Left ventricle myocardium inferior (tissue), 1 donor: ENCODE measurements at regions not wholly inside any gene's neighbourhood (a gene's known extent, or its start where the extent isn't known, plus 50 kb on each side); places are given as distances from the start of the nearest gene placed in this dataset.

ENCODE experiments used
- DNase-seq: peaks from one replicate; pipeline ENCODE4 v3.0.0-alpha.2; 2020
- H3K27ac ChIP-seq: fragments of 200-600 bp; replicated peaks from 2 replicates; pipeline ENCODE4 v1.8.0; 2021
- H3K27me3 ChIP-seq: fragments of 200-600 bp; 2 replicates; pipeline ENCODE4 v1.8.0; 2021; ENCODE audit warnings: low read depth
- H3K36me3 ChIP-seq: fragments of 200-600 bp; 2 replicates; pipeline ENCODE4 v1.8.0; 2021
- H3K4me1 ChIP-seq: fragments of 200-600 bp; 2 replicates; pipeline ENCODE4 v1.8.0; 2021
- H3K4me3 ChIP-seq: fragments of 200-600 bp; 2 replicates; pipeline ENCODE4 v1.8.0; 2021; ENCODE audit warnings: mild to moderate bottlenecking, moderate library complexity
- H3K9me3 ChIP-seq: fragments of 200-600 bp; replicated peaks from 2 replicates; pipeline ENCODE4 v1.8.0; 2021
- CTCF ChIP-seq: fragments of 200-600 bp; IDR thresholded peaks from 2 replicates; pipeline ENCODE4 v1.8.0; 2021; ENCODE audit warnings: antibody characterized with exemption, mild to moderate bottlenecking, borderline replicate concordance
- intact Hi-C: fragments of 100-400 bp; cut with micrococcal nuclease; formaldehyde crosslinking; loops from one replicate; pipeline ENCODE4 v1.11.0; 2022
- donor health status: DM: no; HTN: yes; CAD: no; lungs with severe emphysema.

GRCh38 chr4:145380123-145380522 is 101.5 kb upstream of the SMAD1 start:
- Histone ChIP-seq H3K36me3 (no peaks in the 10 kb centered on the region), H3K9me3 (peaks cover 23% of the 10 kb centered on the region), H3K4me1 (no peaks in the 10 kb centered on the region), H3K27me3 (no peaks in the 10 kb centered on the region), H3K27ac (no peak overlapping the region), H3K4me3 (no peak overlapping the region)
- no peak for DNase-seq
- intact Hi-C loops, result no loop called here
- no peak for TF ChIP-seq CTCF

GRCh38 chr4:145375416-145375815 is 106.2 kb upstream of the SMAD1 start:
- no peaks in the 10 kb centered on the region for H3K9me3 ChIP-seq
- DNase-seq, result no peak
- no peak overlapping the region for H3K27ac ChIP-seq
- H3K27me3 ChIP-seq, result no peaks in the 10 kb centered on the region
- H3K36me3 ChIP-seq, result no peaks in the 10 kb centered on the region
- no peak overlapping the region for H3K4me3 ChIP-seq
- no peaks in the 10 kb centered on the region for H3K4me1 ChIP-seq
- no peak for TF ChIP-seq CTCF
- intact Hi-C loops, result no loop called here

GRCh38 chr4:145352438-145353145 is 129.1 kb upstream of the SMAD1 start:
- Histone ChIP-seq H3K36me3 (no peaks in the 10 kb centered on the region), H3K4me1 (peaks cover 6% of the 10 kb centered on the region), H3K27ac (no peak overlapping the region), H3K4me3 (no peak overlapping the region), H3K27me3 (no peaks in the 10 kb centered on the region), H3K9me3 (peaks cover 10% of the 10 kb centered on the region)
- intact Hi-C loops, result no loop called here
- no peak for DNase-seq
- no peak for TF ChIP-seq CTCF

- Histone ChIP-seq H3K36me3 (no peaks in the 10 kb centered on the region), H3K4me3 (no peak overlapping the region), H3K9me3 (peaks cover 10% of the 10 kb centered on the region), H3K27ac (no peak overlapping the region), H3K4me1 (peaks cover 11% of the 10 kb centered on the region), H3K27me3 (no peaks in the 10 kb centered on the region)
- TF ChIP-seq CTCF, result no peak
- no peak for DNase-seq
- intact Hi-C loops, result no loop called here
Measured at GRCh38 chr4:145351922-145352321, 129.7 kb upstream of the SMAD1 start.

- Histone ChIP-seq H3K27me3 (no peaks in the 10 kb centered on the region), H3K4me3 (no peak overlapping the region), H3K4me1 (peaks cover 11% of the 10 kb centered on the region), H3K27ac (no peak overlapping the region), H3K9me3 (peaks cover 6% of the 10 kb centered on the region), H3K36me3 (no peaks in the 10 kb centered on the region)
- TF ChIP-seq CTCF, result no peak
- DNase-seq, result no peak
- intact Hi-C loops, result no loop called here
Measured at GRCh38 chr4:145351162-145351561, 130.5 kb upstream of the SMAD1 start.
